ENCODE measurements at regions not wholly inside any gene's neighbourhood (a gene's known extent, or its start where the extent isn't known, plus 50 kb on each side); places are given as distances from the start of the nearest gene placed in this dataset.

DNA sequence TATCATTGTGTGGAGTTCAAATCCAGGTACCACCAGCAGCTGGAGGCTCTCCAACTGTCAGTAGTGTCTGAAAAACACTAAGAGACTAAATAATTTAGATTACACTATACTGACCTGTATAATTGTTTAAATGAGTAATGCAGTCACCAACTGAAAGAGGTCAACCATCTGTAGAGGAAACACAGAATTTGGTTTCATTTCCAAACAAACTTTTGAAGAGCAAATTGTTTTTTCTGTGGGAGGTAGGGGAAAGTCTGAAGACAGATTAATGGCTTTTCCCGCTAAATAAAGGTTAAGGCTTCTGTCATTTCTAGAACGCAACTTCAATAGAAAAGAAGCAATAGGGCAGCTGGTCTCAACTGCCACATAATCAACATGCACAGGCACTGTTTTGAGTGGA lies 462.6 kb downstream of the PRKD1 start:
- Mint-ChIP-seq H3K36me3 (ENCODE audit: low read depth) (no peaks in the 10 kb centered on the region), H3K27me3 (no peaks in the 10 kb centered on the region), H3K4me3 (no peak overlapping the region), H3K27ac (no peak overlapping the region), H3K9me3 (peaks cover 4% of the 10 kb centered on the region), H3K4me1 (no peaks in the 10 kb centered on the region)
- ATAC-seq (replicated peaks) = no peak

- Mint-ChIP-seq H3K4me1 (no peaks in the 10 kb centered on the region), H3K27me3 (no peaks in the 10 kb centered on the region), H3K9me3 (no peaks in the 10 kb centered on the region), H3K4me3 (no peak overlapping the region), H3K27ac (no peak overlapping the region), H3K36me3 (ENCODE audit: low read depth) (no peaks in the 10 kb centered on the region)
- no peak for ATAC-seq (replicated peaks)
These were observed 452.0 kb downstream of the PRKD1 start for GRCh38 chr14:29475641-29476040.

DNA sequence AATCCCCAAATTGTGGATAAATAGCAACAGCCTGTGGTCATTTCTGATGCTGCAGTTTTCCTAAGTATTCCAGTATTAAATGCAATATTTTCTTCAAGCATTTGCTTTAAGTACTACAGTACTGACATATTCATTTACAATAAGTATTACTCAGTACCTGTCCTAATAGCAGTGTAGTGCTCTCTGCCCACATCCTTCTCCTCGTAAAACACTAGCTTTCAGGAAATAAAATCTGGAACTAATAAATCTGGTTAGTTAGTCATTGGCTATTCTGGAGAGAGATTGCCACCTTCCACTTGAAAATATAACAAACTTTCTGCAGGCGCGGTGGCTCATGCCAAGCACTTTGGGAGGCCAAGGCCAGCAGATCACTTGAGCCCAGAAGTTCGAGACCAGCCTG lies 441.5 kb downstream of the PRKD1 start:
- no peaks in the 10 kb centered on the region for H3K27me3 Mint-ChIP-seq
- no peak overlapping the region for H3K4me3 Mint-ChIP-seq
- no peak overlapping the region for H3K27ac Mint-ChIP-seq
- no peaks in the 10 kb centered on the region for H3K4me1 Mint-ChIP-seq
- peaks cover 11% of the 10 kb centered on the region for H3K9me3 Mint-ChIP-seq
- ATAC-seq (replicated peaks) = no peak
- H3K36me3 Mint-ChIP-seq (ENCODE audit: low read depth) = no peaks in the 10 kb centered on the region

GRCh38 chr14:29489911-29490425 lies 437.7 kb downstream of the PRKD1 start:
- H3K4me3 Mint-ChIP-seq = no peak overlapping the region

GRCh38 chr14:29493849-29494248 lies 433.8 kb downstream of the PRKD1 start:
- Mint-ChIP-seq H3K36me3 (ENCODE audit: low read depth) (no peaks in the 10 kb centered on the region), H3K4me3 (no peak overlapping the region), H3K27ac (no peak overlapping the region), H3K4me1 (no peaks in the 10 kb centered on the region), H3K27me3 (no peaks in the 10 kb centered on the region), H3K9me3 (peaks cover 9% of the 10 kb centered on the region)
- no peak for ATAC-seq (replicated peaks)

More at GRCh38 chr14:29489911-29490425, 437.7 kb downstream of the PRKD1 start:
- Mint-ChIP-seq H3K36me3 (ENCODE audit: low read depth) (no peaks in the 10 kb centered on the region), H3K27ac (no peak overlapping the region), H3K27me3 (no peaks in the 10 kb centered on the region), H3K9me3 (peaks cover 10% of the 10 kb centered on the region), H3K4me1 (no peaks in the 10 kb centered on the region)
- ATAC-seq (replicated peaks) = no peak

GRCh38 chr14:29494312-29494711 lies 433.3 kb downstream of the PRKD1 start:
- Mint-ChIP-seq H3K4me3 (no peak overlapping the region), H3K36me3 (ENCODE audit: low read depth) (no peaks in the 10 kb centered on the region), H3K27me3 (no peaks in the 10 kb centered on the region), H3K27ac (no peak overlapping the region), H3K9me3 (peaks cover 9% of the 10 kb centered on the region), H3K4me1 (no peaks in the 10 kb centered on the region)
- ATAC-seq (replicated peaks) = no peak

DNA sequence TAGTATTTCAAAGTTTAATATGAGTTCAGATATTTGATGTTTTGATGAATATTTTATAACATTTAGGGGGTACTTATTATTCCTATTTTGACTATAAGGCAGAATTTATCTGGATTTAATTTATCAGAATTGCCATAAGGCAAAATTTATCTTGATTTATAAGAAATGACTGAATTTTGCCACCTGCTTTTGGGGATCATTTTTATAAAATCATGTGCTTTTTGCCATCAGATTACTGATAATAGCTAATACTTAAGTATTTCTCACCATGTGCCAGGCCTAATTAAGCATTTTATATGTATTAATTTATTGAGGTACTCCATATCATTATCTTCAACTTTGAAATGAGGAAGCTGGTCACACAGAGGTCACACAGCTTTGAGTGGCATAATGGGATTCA lies 423.7 kb downstream of the PRKD1 start:
- Mint-ChIP-seq H3K4me3 (no peak overlapping the region), H3K4me1 (no peaks in the 10 kb centered on the region), H3K36me3 (ENCODE audit: low read depth) (no peaks in the 10 kb centered on the region), H3K9me3 (peaks cover 27% of the 10 kb centered on the region), H3K27me3 (no peaks in the 10 kb centered on the region), H3K27ac (no peak overlapping the region)
- ATAC-seq (replicated peaks) = no peak

GRCh38 chr14:29518335-29518734 lies 409.3 kb downstream of the PRKD1 start:
- no peaks in the 10 kb centered on the region for H3K4me1 Mint-ChIP-seq
- no peak overlapping the region for H3K4me3 Mint-ChIP-seq
- H3K36me3 Mint-ChIP-seq (ENCODE audit: low read depth) = no peaks in the 10 kb centered on the region
- no peak overlapping the region for H3K27ac Mint-ChIP-seq
- ATAC-seq (replicated peaks) = no peak
- H3K27me3 Mint-ChIP-seq = no peaks in the 10 kb centered on the region
- peaks cover 25% of the 10 kb centered on the region for H3K9me3 Mint-ChIP-seq

GRCh38 chr14:29521526-29522137 lies 406.0 kb downstream of the PRKD1 start:
- Mint-ChIP-seq H3K9me3 (peaks cover 11% of the 10 kb centered on the region), H3K4me1 (no peaks in the 10 kb centered on the region)

More at GRCh38 chr14:29521526-29522137, 406.0 kb downstream of the PRKD1 start:
- ATAC-seq (replicated peaks) = no peak
- H3K36me3 Mint-ChIP-seq (ENCODE audit: low read depth) = no peaks in the 10 kb centered on the region
- H3K27me3 Mint-ChIP-seq = no peaks in the 10 kb centered on the region
- H3K27ac Mint-ChIP-seq = no peak overlapping the region
- no peak overlapping the region for H3K4me3 Mint-ChIP-seq
